ENCODE measurements at regions not wholly inside any gene's neighbourhood (a gene's known extent, or its start where the extent isn't known, plus 50 kb on each side); places are given as distances from the start of the nearest gene placed in this dataset.

DNA sequence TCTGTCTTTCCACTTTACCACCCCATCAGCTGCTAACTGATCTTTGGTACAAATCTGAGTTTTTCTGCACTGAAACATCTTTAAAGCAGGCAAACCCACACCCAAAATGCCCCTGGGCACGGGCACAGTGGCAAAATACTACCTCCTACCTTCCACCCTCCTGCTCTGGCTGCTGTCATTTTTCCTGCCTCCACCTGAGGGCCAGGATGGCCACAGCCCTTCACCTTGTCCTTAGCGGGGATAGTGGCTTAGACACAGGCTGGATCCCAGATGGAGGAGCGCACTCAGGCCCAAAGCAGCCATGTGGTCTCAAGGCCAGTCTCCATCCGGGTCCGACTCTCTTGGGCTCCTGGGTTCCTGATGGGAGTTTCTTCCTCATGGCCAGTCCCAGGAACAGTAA is 98.3 kb downstream of the HIF1AN start:
- no peak for TF ChIP-seq RAD21 (IDR thresholded peaks at IDR 0.05; ENCODE audit: low read depth)
- no peak for TF ChIP-seq YY1 (IDR thresholded peaks at IDR 0.05; ENCODE audit: low read depth)
- no peak for TF ChIP-seq NFIC (IDR thresholded peaks at IDR 0.05)
- no peak for TF ChIP-seq ZBTB7A (IDR thresholded peaks at IDR 0.05; ENCODE audit: low read depth)
- TF ChIP-seq CREB1 (IDR thresholded peaks at IDR 0.05; ENCODE audit: low read depth), result no peak
- TF ChIP-seq TAF1 (IDR thresholded peaks at IDR 0.05; ENCODE audit: low read depth), result no peak
- TF ChIP-seq, protein P1, sequence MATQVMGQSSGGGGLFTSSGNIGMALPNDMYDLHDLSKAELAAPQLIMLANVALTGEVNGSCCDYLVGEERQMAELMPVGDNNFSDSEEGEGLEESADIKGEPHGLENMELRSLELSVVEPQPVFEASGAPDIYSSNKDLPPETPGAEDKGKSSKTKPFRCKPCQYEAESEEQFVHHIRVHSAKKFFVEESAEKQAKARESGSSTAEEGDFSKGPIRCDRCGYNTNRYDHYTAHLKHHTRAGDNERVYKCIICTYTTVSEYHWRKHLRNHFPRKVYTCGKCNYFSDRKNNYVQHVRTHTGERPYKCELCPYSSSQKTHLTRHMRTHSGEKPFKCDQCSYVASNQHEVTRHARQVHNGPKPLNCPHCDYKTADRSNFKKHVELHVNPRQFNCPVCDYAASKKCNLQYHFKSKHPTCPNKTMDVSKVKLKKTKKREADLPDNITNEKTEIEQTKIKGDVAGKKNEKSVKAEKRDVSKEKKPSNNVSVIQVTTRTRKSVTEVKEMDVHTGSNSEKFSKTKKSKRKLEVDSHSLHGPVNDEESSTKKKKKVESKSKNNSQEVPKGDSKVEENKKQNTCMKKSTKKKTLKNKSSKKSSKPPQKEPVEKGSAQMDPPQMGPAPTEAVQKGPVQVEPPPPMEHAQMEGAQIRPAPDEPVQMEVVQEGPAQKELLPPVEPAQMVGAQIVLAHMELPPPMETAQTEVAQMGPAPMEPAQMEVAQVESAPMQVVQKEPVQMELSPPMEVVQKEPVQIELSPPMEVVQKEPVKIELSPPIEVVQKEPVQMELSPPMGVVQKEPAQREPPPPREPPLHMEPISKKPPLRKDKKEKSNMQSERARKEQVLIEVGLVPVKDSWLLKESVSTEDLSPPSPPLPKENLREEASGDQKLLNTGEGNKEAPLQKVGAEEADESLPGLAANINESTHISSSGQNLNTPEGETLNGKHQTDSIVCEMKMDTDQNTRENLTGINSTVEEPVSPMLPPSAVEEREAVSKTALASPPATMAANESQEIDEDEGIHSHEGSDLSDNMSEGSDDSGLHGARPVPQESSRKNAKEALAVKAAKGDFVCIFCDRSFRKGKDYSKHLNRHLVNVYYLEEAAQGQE (IDR thresholded peaks at IDR 0.05; ENCODE audit: low read depth), result no peak
- no peak for TF ChIP-seq EGR1 (IDR thresholded peaks at IDR 0.05)
- no peak for TF ChIP-seq CEBPB (IDR thresholded peaks at IDR 0.05)
- no peak for TF ChIP-seq TEAD4 (IDR thresholded peaks at IDR 0.05)
- no peak for TF ChIP-seq EP300 (IDR thresholded peaks at IDR 0.05; ENCODE audit: borderline replicate concordance)

Measured in Ishikawa (cell line).